GM18520 (cell line): ENCODE measurements at regions not wholly inside any gene's neighbourhood (a gene's known extent, or its start where the extent isn't known, plus 50 kb on each side); places are given as distances from the start of the nearest gene placed in this dataset.
"Not testable (repeated sequence)": the region's sequence is repeated elsewhere in the genome, so short reads cannot be mapped to it uniquely, and the experiment has no call there.

Experiments
- ATAC-seq: cut with Tn5 transposase; IDR thresholded peaks from one replicate; pipeline ENCODE4 v1.9.1; 2021; ENCODE audit not compliant: unreplicated experiment

- no peak for ATAC-seq
These were observed 243.3 kb upstream of the ACTBL2 start for GRCh38 chr5:57725658-57726504.

DNA sequence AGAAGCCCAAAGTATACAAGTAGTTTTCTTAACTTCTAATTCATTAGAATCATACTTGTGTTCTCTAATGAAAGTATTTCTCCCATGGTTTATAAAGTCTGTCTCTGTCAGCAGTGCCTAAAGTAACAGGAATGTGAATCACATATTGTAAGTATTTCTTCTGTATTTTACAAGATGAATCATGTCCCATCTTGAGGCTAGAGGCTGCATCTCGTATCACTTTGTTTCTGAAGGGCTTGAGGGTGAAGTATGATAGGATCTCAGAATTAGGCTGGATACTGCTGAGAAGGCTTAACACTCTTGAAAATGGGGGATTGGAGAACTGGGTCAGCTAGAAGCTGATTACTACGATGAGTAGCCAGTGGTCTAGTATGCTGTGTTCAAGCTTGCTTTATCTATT is 242.2 kb upstream of the ACTBL2 start:
- ATAC-seq, result no peak

DNA sequence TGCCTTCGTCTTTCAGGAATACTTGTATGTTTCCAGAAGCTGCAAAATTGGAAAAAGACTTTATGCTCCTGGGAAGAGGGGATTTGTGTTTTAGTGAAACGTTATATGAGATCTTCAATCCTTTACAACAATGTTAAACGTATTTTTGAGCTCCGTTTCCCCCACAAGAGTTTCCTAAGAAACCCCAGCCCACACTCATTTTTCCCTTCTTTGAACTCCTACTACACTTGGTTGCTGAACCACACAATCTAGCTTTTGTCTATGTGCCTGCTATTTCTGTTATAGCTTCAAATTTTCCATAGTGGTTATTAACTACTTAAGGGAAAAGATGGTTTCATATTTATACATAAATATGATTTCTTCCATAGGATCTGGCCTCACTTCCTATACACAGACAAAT is 238.6 kb upstream of the ACTBL2 start:
- ATAC-seq, result no peak

DNA sequence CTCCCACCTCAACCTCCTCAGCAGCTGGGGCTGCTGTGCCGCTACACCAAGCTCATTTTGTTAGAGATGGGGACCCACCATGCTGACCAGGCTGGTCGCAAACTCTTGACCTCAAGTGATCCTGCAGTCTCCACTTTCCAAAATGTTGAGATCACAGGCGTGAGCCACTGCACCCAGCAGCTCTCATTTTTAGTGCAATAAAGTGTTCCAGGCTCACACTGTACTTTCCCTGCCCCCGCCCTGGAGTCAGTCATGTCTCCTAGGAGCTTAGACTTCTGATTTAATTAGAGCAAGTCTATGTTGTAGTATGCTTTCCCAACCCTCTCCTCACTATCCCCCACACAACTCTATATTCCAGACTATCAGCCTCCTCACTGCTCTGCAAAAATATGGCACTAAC is 238.0 kb upstream of the ACTBL2 start:
- no peak for ATAC-seq

- ATAC-seq, result no peak
These were observed 236.6 kb upstream of the ACTBL2 start for GRCh38 chr5:57719216-57719615.

DNA sequence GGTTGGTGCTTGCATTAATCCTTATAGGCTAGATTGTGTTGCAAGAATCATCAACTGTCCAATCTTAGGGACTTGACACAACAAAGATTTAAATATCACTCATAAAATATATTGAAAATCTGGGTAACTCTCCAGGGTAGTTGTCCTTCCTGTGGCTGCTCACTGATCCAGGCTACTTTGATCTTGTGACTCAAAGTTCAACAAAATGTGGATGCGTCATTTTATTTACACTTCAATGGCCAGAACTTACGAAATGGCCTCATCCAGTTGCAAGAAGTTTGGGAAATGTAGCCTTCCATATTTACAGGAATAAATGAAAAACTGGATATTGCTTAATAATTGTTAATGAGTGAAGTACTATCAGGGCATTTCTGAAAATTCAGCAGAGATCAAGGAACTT is 235.5 kb upstream of the ACTBL2 start:
- no peak for ATAC-seq

- ATAC-seq, result no peak
These were observed 234.9 kb upstream of the ACTBL2 start for GRCh38 chr5:57717555-57717954.

DNA sequence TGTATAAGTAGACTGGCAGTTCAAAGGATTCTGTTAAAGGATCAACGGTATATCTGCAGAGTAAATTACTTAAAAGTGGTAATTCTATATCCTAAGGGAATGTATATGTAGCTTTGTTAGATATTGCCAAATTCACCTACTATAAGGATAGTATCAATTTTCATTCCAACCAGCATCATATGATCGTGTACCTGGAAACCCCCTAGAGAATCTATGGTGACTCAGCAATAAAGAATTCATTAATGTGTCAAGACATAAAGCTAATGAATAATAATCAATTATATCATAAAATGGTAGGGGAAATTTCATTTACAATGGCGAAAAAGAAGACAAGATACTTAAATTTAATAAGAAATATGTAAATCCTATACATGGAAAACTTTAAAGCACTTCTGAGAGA is 234.1 kb upstream of the ACTBL2 start:
- ATAC-seq, result no peak

GRCh38 chr5:57715296-57715695 is 232.7 kb upstream of the ACTBL2 start:
- ATAC-seq, result no peak

GRCh38 chr5:57713535-57713934 is 230.9 kb upstream of the ACTBL2 start:
- ATAC-seq, result not testable (repeated sequence)

DNA sequence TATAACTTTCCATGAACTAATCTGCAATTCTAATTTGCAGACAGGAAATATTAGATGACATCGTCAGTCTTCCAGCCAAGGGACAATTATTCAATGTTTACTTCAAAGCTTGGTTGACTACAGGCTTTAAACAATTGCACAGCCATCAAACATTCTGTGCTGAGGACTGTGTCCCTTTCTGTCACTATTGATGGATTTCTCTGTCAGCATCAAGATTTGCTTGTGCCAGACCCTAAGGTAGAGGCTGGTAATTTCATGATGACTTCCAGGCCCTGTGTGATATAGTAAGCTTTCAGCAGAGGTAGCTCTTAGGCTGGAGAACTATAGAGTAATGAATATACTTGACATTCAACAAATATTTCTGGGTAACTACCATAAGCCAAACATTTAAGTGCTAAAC is 229.3 kb upstream of the ACTBL2 start:
- no peak for ATAC-seq

DNA sequence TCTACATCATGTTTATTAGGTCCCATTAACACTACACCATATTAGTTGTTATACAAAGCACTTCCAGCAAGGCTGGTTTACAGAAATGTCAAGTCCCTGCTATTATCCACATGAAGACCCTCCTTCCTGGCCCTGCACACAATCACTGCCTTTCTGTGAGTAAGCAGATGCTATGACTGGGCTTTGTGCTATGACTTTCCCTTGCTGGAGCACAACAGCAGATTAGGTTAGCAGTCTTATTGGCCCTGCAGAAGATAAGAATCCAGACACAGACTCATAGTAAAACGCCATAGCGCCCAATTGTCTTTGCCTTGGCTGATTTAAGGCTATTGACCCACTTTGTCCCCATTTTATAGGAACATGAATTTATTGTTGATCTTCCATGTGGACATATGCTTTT is 228.9 kb upstream of the ACTBL2 start:
- ATAC-seq, result no peak

- ATAC-seq, result no peak
These were observed 227.5 kb upstream of the ACTBL2 start for GRCh38 chr5:57710126-57710525.

GRCh38 chr5:57705769-57706168 is 223.2 kb upstream of the ACTBL2 start:
- no peak for ATAC-seq

DNA sequence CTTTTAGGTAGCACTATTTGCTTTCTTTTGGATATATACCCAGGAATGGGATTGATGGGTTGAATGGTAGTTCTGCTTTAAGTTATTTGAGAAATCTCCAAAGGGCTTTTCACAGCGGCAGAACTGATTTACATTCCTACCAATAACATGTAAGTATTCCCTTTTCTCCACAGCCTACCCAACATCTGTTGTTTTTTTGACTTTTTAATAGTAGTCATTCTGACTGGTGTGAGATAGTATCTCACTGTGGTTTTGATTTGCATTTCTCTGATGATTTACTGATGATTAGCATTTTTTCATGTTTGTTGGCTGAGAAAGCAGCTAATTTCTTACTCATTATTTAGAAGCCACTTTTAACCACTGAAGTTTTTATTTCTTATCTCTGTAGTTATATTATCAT is 221.1 kb upstream of the ACTBL2 start:
- no peak for ATAC-seq

- ATAC-seq, result no peak
These were observed 217.9 kb upstream of the ACTBL2 start for GRCh38 chr5:57700484-57700883.

DNA sequence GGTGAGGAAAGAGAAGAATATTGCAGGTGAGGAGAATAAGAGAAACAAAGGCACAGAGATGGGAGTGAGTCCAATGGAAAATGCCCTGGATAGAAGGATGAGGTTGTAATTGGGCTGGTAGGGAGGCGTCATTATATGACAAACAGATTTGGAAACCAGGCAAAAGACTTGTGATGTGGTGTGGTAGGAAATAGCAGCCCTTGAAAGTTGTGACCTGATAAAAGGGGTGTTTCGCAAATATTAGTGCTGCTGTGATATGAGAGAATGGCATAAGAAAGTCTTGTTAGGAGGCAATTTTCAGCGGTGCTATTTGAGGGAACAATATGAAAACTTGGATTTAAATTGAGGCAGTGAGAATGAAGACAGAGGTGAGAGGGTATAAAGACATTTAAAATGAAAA is 217.5 kb upstream of the ACTBL2 start:
- no peak for ATAC-seq

GRCh38 chr5:57698802-57699201 is 216.2 kb upstream of the ACTBL2 start:
- ATAC-seq, result no peak

- ATAC-seq, result no peak
These were observed 215.5 kb upstream of the ACTBL2 start for GRCh38 chr5:57698086-57698485.

DNA sequence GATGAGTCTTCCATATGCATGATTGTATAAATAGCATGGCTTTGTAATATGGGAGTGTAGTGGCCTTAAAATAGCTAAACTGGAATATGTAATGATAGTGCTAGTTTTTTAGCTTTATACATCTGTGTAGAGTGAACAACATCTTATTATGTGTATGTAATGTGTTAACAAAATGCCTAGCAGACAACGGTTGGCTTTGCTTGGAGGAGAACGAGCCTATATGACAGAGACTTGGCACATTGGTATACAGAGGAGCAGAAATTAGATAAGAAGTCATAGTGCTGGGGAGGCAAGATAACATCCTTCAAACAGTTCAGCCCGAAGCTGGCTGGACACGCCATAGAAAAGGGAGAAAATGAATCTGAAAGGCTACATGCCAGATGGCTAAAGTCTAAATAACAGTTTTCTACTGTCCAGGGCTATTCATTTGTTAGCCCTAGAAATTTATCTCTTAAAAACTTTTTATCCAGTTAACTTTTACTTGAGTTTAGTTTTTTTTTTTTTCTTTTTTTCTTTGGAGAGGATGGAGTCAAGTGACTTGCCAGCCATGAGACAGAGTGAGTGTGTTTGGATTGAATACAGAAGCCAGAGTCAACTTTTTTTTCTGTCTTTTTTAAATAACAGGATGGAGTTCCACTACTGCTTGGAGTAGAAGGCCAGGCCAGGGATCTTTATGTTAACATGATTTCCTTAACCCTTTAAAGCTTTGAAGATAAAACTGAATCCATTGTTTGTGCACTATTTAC is 214.4 kb upstream of the ACTBL2 start:
- ATAC-seq, result no peak

DNA sequence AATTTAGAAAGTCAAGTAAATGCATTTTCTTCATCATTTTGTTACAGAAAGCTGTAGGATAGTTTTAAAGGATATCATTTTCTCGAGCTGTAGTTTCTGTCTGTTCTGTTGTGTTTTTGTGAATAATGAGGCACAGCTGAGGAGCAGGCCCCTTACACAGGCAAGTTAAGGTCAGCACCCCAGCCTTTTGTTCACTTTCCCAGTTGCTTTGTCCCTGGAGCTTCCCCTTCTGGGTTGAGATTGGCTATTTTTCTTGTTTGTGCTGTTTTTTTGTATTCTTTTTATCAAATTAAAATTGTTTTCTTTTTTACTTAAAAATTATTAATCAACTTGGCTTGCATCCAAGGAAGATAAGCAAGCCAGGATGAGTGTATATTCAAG is 213.8 kb upstream of the ACTBL2 start:
- ATAC-seq, result no peak

GRCh38 chr5:57695706-57696388 is 213.2 kb upstream of the ACTBL2 start:
- ATAC-seq, result no peak
